ENCODE measurements at regions not wholly inside any gene's neighbourhood (a gene's known extent, or its start where the extent isn't known, plus 50 kb on each side); places are given as distances from the start of the nearest gene placed in this dataset.

DNA sequence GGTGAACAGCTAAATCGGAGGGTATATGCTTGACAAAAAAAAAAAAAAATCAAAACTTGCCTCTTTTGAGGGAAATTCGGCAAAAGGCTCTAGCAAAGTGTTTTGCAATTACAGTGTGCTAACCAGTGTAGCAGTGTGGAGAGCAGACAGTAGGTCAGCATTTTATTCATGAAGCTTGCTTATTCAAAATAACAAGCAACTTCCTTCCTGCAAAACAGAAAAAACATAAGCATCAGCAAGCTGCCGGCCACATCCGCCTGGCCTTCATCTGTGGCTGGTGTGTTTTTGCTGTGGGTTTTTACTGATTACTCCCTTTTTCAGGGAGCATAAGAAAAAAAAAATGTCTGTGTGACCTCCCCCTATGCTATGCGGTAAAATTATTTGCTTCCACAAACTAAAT is 434.1 kb downstream of the OCA2 start:
- no peak for TF ChIP-seq POLR2A (IDR thresholded peaks at IDR 0.05)
- TF ChIP-seq, protein P1, sequence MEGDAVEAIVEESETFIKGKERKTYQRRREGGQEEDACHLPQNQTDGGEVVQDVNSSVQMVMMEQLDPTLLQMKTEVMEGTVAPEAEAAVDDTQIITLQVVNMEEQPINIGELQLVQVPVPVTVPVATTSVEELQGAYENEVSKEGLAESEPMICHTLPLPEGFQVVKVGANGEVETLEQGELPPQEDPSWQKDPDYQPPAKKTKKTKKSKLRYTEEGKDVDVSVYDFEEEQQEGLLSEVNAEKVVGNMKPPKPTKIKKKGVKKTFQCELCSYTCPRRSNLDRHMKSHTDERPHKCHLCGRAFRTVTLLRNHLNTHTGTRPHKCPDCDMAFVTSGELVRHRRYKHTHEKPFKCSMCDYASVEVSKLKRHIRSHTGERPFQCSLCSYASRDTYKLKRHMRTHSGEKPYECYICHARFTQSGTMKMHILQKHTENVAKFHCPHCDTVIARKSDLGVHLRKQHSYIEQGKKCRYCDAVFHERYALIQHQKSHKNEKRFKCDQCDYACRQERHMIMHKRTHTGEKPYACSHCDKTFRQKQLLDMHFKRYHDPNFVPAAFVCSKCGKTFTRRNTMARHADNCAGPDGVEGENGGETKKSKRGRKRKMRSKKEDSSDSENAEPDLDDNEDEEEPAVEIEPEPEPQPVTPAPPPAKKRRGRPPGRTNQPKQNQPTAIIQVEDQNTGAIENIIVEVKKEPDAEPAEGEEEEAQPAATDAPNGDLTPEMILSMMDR (IDR thresholded peaks at IDR 0.05): no peak
- no peak for TF ChIP-seq POLR2AphosphoS5 (IDR thresholded peaks at IDR 0.05)

Measured in suprapubic skin (tissue), 4 donors.